ENCODE measurements at regions not wholly inside any gene's neighbourhood (a gene's known extent, or its start where the extent isn't known, plus 50 kb on each side); places are given as distances from the start of the nearest gene placed in this dataset.

- Histone ChIP-seq H3K4me1 (no peaks in the 10 kb centered on the region), H3K27ac (no peak overlapping the region), H3K4me3 (no peak overlapping the region), H3K9me3 (no peaks in the 10 kb centered on the region), H3K27me3 (replicated peaks in 1 of 7) (no peaks in the 10 kb centered on the region), H3K36me3 (no peaks in the 10 kb centered on the region)
- TF ChIP-seq POLR2AphosphoS5 (IDR thresholded peaks at IDR 0.05) (no peak), POLR2A (IDR thresholded peaks at IDR 0.05) (no peak), CTCF (IDR thresholded peaks at IDR 0.05 in 8 of 11, conservative IDR thresholded peaks at IDR 0.05 in 3 of 11) (no peak)
- DNase-seq: no peak
- intact Hi-C loops (cut with DNase I; ENCODE audit: low total_unique reads): no loop called here
- 52 to 78% (median 66%) methylated on average over 4 of the region's 4 CpGs for WGBS, 5 donors
Measured at GRCh38 chr3:74009961-74010844, 385.5 kb upstream of the PDZRN3 start.

DNA sequence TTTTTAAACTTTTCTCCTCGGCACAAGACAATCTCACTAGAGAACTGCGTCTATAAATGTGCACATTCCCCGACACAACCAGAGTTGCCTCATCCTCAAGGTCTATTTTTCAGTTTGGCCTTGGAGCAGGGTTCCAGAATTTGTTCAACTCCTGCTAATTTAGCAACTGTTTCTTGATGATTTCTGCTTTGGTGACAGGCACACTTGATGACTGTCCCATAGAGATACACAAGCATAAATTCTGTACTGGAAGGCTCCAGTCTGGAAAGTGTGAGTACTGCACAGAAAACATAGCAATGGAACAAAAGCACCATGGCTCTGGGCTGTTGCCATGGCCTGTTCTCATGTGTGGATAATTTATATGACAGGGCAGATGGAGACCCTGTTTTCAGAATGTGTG, 379.6 kb upstream of the PDZRN3 start:
- no peak for DNase-seq
- no peak for TF ChIP-seq POLR2AphosphoS5 (IDR thresholded peaks at IDR 0.05)
- TF ChIP-seq POLR2A (IDR thresholded peaks at IDR 0.05): no peak
- WGBS, 5 donors: 83 to 88% (median 84%) methylated on average over 3 of the region's 3 CpGs
- H3K4me3 ChIP-seq: no peak overlapping the region
- no peaks in the 10 kb centered on the region for H3K36me3 ChIP-seq
- no peak overlapping the region for H3K27ac ChIP-seq
- H3K27me3 ChIP-seq (replicated peaks in 1 of 7): no peaks in the 10 kb centered on the region
- H3K4me1 ChIP-seq: no peaks in the 10 kb centered on the region
- H3K9me3 ChIP-seq: peaks cover 0 to 11% (median 0%) of the 10 kb centered on the region in 8 donors
- intact Hi-C loops (cut with DNase I; ENCODE audit: low total_unique reads): no loop called here

DNA sequence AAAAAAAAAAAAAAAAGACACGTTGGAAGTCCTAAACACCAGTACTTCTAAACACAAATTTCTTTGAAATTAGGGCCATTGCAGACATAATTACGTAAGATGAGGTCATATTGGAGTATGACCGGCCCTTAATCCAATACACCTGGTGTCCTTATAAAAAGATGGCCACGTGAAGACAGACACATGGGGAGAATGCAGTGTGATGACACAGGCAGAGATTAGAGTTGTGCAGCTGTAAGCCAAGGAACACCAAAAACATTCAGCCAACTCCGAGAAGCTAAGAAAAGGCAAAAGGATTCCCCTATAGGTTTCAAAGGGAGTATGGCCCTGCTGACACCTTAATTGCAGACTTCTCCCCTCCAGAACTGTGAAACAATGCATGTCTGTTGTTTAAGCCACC, 379.0 kb upstream of the PDZRN3 start:
- 80 to 93% (median 84%) methylated on average over 5 of the region's 5 CpGs for WGBS, 5 donors

GRCh38 chr3:74001436-74001835, 376.7 kb upstream of the PDZRN3 start:
- WGBS, 5 donors: 60 to 67% (median 65%) methylated on average over 2 of the region's 2 CpGs
- Histone ChIP-seq H3K27ac (no peak overlapping the region), H3K4me3 (no peak overlapping the region), H3K27me3 (replicated peaks in 1 of 7) (no peaks in the 10 kb centered on the region), H3K36me3 (no peaks in the 10 kb centered on the region), H3K4me1 (no peaks in the 10 kb centered on the region), H3K9me3 (peaks cover 0 to 20% (median 0%) of the 10 kb centered on the region in 8 donors)
- no peak for DNase-seq
- no peak for TF ChIP-seq POLR2AphosphoS5 (IDR thresholded peaks at IDR 0.05)
- intact Hi-C loops (cut with DNase I; ENCODE audit: low total_unique reads): no loop called here

More for the DNA sequence above, 379.0 kb upstream of the PDZRN3 start:
- TF ChIP-seq CTCF (IDR thresholded peaks at IDR 0.05 in 8 of 11, conservative IDR thresholded peaks at IDR 0.05 in 3 of 11) (no peak), POLR2A (IDR thresholded peaks at IDR 0.05) (no peak), POLR2AphosphoS5 (IDR thresholded peaks at IDR 0.05) (no peak)
- no peak for DNase-seq
- H3K36me3 ChIP-seq: no peaks in the 10 kb centered on the region
- peaks cover 0 to 14% (median 0%) of the 10 kb centered on the region in 8 donors for H3K9me3 ChIP-seq
- no peak overlapping the region for H3K4me3 ChIP-seq
- H3K4me1 ChIP-seq: no peaks in the 10 kb centered on the region
- H3K27ac ChIP-seq: no peak overlapping the region
- H3K27me3 ChIP-seq (replicated peaks in 1 of 7): no peaks in the 10 kb centered on the region
- intact Hi-C loops (cut with DNase I; ENCODE audit: low total_unique reads): no loop called here

DNA sequence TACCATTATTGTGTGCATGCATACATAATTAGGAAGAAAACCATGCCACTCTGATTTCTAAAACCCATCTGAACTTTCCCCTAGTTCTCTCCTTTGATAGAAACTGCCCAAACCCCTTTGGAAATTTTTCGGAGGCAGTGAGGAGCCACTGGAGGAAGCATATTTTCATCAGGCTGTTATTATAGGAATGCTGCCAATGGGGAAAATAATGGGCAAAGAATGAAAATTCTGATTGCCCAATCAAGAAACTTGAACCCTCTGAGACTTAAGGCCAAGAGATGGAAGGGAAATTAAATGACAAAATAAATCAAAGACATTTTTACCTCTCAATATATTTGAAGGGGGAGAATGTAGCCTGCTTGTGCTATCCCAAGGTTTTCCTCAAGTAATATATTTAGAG, 376.0 kb upstream of the PDZRN3 start:
- DNase-seq: no peak
- Histone ChIP-seq H3K27me3 (replicated peaks in 1 of 7) (no peaks in the 10 kb centered on the region), H3K9me3 (peaks cover 0 to 20% (median 0%) of the 10 kb centered on the region in 8 donors), H3K4me1 (no peaks in the 10 kb centered on the region), H3K4me3 (no peak overlapping the region), H3K36me3 (no peaks in the 10 kb centered on the region), H3K27ac (no peak overlapping the region)
- WGBS, 5 donors: 65 to 87% (median 75%) methylated on average over 1 of the region's 1 CpG
- TF ChIP-seq CTCF (IDR thresholded peaks at IDR 0.05 in 8 of 11, conservative IDR thresholded peaks at IDR 0.05 in 3 of 11) (no peak), POLR2AphosphoS5 (IDR thresholded peaks at IDR 0.05) (no peak), POLR2A (IDR thresholded peaks at IDR 0.05) (no peak)
- intact Hi-C loops (cut with DNase I; ENCODE audit: low total_unique reads): no loop called here
